Tibial nerve (tissue), 4 donors: ENCODE measurements at regions not wholly inside any gene's neighbourhood (a gene's known extent, or its start where the extent isn't known, plus 50 kb on each side); places are given as distances from the start of the nearest gene placed in this dataset.

Experiments used
- CTCF ChIP-seq, 5 experiments: fragments of 200-600 bp in 3 of 5; fragments of 450-650 bp in 2 of 5; sonication (generic) in 3 of 5; IDR thresholded peaks; one replicate each; pipeline ENCODE4 v1.5.1; 2016 to 2019; ENCODE audit warnings: antibody characterized with exemption in 5 of 5, mild to moderate bottlenecking in 3 of 5, moderate library complexity in 2 of 5
- EP300 ChIP-seq, 2 donors: sonication (generic); formaldehyde crosslinking; IDR thresholded peaks; one replicate each; pipeline ENCODE4 v1.6.1; 2017; ENCODE audit warnings: antibody characterized with exemption in 2 of 2, mild to moderate bottlenecking in 1 of 2
- POLR2A ChIP-seq, 2 donors: fragments of 450-650 bp; IDR thresholded peaks; one replicate each; pipeline ENCODE4 v1.6.1; 2017; ENCODE audit warnings: antibody characterized with exemption in 2 of 2, mild to moderate bottlenecking in 2 of 2, moderate library complexity in 2 of 2

DNA sequence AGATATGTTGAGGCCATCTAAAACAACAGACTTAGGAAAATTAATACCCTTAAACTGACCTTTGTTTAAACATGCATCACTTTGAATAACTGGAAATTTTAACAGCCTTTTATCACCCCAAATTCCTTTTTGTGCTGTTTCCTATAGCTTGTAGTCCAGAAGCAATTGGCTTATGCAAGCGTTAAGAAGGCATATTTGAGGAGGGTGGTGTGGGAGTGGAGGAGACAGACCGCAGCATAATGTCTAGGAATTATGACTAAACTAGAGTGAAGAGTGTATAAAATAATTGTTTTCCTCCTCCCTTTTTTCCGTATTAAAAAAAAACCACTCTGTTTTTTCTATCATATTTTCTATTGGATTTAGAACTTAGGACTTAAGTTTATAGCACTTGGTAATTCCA is 51.8 kb upstream of the MPDZ start:
- TF ChIP-seq CTCF (IDR thresholded peaks at IDR 0.05) (no peak), POLR2A (IDR thresholded peaks at IDR 0.05) (no peak), EP300 (IDR thresholded peaks at IDR 0.05) (no peak)
